Suppressor macrophage treated with lipopolysaccharide for 4 hours (primary cell): ENCODE measurements at regions not wholly inside any gene's neighbourhood (a gene's known extent, or its start where the extent isn't known, plus 50 kb on each side); places are given as distances from the start of the nearest gene placed in this dataset.
"Not testable (repeated sequence)": the region's sequence is repeated elsewhere in the genome, so short reads cannot be mapped to it uniquely, and the experiment has no call there.

Experiments used
- DNase-seq: peaks from one replicate; pipeline ENCODE4 v3.0.0-alpha.2; 2020

GRCh38 chr2:41187376-41188122, 735.7 kb upstream of the SLC8A1 start:
- DNase-seq: no peak

- no peak for DNase-seq
Measured at GRCh38 chr2:41194230-41194629, 742.3 kb upstream of the SLC8A1 start.

DNA sequence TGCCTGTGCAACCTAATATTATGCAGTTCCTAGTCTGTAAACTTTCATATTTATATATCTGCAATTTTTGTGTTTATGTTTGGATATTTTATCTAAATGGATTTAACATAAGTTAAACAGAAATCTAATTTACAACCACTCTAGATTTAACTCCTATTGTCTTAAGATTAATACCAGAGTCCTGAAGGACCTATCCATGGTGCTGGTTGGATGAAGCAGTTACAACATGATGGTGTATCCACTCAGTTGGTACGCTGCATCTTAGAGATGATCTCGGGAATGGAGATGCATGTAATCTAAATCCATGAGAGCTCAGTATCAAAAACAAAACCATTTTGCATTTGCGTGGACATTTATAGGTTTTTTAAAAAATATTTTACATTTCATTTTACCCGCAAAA, 745.9 kb upstream of the SLC8A1 start:
- DNase-seq: no peak

DNA sequence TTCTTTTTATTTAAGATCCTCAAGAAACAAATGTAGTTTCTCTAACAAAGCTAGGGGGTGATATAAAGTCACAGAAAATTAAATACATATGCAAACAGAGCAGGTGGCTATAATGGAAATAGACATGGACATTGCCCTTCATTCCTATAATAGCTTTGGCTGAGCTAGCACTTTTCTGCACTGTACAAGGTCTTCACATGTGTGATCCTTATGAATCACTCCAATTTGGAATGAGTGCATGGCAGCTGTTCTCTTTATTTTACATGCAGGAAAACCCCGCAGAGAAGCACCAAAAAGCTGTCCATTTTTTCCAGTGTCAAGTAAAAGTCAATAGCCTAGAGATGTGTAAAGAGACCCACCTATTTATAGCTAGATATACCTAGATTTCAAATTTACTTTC, 747.4 kb upstream of the SLC8A1 start:
- no peak for DNase-seq

DNA sequence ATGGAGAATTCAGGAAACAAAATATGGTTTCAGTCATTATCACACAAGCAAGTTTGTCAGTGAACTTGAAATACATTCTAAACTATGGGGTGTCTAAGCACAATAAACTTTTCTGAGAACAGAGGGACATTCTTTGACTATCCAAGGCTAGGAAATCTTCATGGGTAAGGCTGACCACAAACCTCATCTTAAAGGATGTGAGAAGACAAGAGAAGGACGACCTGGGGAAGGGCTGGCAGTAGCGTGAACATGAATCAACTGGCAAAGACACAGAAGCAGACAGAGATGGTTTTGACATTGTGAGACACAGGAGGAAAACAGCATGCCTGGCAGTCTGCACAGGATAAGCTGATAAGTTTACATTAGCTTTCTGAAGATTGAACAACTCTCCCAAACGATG, 752.4 kb upstream of the SLC8A1 start:
- DNase-seq: no peak

DNA sequence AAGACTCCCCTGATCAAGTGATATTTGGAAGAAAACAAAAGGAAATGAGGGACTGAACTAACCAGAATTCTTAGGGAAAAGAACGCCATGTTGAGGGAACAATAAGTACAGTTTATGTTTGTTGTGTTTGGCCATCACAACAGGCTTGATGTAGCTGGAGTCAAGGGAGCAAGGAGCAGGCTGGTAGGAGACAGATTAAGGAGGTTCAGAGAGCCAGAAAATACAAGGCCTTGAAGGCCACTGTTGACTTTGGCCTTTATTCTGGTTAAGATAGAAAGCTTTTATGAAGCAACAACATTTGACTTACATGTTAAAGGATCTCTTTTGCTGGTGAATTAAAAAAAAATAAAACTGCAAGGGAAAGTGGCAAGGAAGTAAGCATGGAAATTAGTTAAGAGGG, 754.1 kb upstream of the SLC8A1 start:
- no peak for DNase-seq

- no peak for DNase-seq
Measured at GRCh38 chr2:41207578-41207977, 755.7 kb upstream of the SLC8A1 start.

DNA sequence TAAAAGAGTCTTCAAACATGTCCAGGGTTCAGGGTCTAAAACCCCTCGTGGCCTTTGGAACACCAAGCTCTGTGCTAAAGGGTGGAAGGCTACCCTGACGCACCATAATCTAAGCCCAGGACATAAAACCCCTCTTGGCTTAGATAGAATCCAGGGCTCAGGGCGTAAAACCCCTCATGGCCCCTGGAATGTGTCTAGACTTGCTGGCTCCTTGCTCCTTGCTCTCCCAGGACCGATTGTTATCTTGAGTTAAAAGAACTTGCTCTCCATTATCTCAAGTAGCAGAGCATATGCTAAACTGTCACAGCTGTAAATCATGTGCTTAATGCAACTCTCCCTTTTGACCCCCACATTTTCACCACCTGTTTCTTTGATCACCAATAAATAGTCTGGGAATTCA, 758.1 kb upstream of the SLC8A1 start:
- not testable (repeated sequence) for DNase-seq

- no peak for DNase-seq
Measured at GRCh38 chr2:41216978-41217377, 765.1 kb upstream of the SLC8A1 start.

GRCh38 chr2:41222593-41222992, 770.7 kb upstream of the SLC8A1 start:
- no peak for DNase-seq

DNA sequence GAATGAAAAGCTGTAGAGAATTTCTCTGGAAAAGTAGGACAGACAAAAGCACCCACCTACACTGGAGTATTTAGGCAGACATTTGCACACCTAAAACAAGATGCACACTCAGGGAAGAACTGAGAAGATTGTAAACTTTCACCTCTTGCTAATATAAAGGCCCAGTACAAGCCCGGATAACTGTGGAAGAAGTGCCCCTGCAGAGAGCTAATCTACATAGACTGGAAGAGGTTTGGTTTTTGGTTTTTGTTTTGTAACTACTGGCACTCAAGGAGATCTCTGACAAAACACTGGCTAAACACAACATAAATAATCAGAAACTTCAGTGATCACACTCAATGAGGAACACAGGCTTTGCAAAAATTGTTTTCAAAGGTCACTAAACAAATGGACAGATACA, 782.2 kb upstream of the SLC8A1 start:
- no peak for DNase-seq

DNA sequence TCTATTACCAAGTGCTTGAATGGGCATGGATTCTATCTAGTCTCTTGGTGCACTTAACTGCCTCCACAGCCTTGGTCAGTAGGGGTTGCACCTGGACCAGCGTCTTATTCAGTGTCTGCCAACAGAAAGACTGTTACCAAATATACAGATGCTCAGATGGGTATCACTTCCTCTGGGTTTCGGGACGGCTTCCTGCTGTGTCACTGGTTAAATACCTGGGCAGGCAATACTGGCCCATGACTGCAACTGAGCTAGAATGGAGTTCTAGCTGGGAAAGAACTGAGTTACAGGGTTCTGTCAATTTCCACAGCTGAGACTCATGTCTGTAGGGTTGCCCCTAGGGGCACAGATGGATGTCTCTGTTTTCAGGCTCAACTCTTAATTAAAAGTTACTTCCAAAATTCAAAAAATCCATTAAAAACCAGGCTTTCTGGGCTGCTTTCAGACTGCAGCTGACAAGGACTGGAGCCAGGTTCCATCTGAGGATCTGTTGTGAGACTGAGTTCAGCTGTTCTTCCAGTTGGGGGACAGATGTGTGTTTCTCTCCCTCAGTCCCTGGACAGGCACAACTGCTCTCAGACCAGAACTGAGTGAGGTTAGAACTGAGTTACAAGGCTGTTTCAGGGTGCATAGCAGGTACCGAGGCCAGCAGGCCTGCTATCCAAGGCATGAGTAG, 789.6 kb upstream of the SLC8A1 start:
- DNase-seq: no peak

GRCh38 chr2:41242001-41242331, 790.1 kb upstream of the SLC8A1 start:
- no peak for DNase-seq

- DNase-seq: no peak
Measured at GRCh38 chr2:41267929-41268659, 779.7 kb upstream of the PKDCC start.

GRCh38 chr2:41283079-41283775, 764.6 kb upstream of the PKDCC start:
- DNase-seq: no peak

DNA sequence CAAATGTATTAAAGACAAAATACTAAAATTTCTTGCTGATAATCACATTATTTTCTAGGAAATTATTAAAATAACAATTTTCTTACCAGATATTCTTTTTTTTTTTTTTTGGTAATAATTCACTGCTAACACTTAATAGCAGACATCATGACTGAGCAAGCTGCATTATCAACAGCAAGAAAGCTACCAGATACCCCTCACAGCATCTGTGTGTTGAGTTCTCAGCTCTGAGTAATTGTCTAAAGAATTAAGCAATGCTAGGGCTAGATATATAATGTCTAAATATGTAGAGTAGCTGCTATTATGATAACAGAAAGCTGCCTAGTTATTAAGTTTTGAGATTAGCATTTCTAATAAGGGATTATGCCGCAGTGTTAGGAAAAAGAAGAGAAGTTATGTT, 754.3 kb upstream of the PKDCC start:
- DNase-seq: no peak

GRCh38 chr2:41294331-41294730, 753.5 kb upstream of the PKDCC start:
- DNase-seq: no peak

DNA sequence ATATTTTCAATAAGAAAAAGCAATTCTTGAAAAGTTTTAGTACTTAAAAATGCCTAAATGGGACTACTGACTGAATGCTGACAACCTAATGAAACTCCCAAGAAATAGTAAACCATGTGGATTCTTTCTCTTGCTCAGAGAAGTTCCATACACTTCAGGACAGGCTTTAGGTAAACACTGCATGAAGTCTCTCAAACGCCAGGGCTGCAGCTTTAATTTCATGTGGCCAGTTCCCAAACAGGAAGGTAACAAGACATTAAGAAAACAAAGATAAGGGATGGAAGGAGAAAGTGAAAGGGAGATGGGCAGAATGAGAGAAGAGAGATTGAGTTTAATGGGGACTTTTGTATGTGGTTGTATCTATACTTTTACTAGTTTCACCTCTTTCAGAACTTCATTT, 734.7 kb upstream of the PKDCC start:
- DNase-seq: no peak

- no peak for DNase-seq
Measured at GRCh38 chr2:41314511-41315070, 733.2 kb upstream of the PKDCC start.

GRCh38 chr2:41319437-41319836, 728.4 kb upstream of the PKDCC start:
- DNase-seq: no peak

GRCh38 chr2:41320491-41320890, 727.3 kb upstream of the PKDCC start:
- no peak for DNase-seq

DNA sequence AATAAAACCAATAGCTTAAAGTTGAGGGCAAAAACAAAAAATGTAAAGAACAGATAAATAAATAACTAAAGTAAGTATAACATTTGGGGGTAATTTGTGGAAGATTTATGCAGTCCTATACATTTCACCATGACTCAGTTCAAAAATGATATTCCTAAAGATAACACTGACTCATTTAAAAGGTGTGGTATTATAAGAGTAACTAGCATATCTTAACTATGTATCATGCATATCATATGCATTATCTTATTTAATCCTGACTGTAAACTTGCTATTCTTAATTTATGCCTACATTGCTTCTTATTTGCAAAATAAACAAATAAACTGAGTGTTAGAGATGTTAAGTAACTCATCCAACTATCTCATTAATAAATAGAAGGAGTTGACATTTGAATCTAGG, 726.5 kb upstream of the PKDCC start:
- no peak for DNase-seq

DNA sequence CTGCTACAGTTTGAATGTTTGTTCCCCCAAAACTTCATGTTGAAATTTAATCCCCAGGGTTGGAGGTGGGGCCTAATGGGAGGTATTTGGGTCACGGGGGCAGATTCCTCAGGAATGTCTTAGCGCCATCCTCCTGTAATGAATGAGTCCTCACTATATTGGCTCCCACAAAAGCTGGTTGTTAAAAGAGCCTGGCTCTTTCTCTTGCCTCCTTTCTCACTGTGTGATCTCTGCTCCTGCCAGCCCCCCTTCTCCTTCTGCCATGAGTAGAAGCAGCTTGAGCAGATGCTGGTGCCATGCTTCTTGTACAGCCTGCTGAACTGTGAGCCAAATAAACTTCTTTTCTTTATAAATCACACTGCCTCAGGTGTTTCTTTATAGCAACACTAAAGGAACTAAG, 721.0 kb upstream of the PKDCC start:
- no peak for DNase-seq
